GM19239 (cell line): ENCODE measurements at regions not wholly inside any gene's neighbourhood (a gene's known extent, or its start where the extent isn't known, plus 50 kb on each side); places are given as distances from the start of the nearest gene placed in this dataset.

Experiments used
- DNase-seq: peaks from one replicate; pipeline ENCODE4 v3.0.0; 2011; ENCODE audit warnings: low spot score; ENCODE audit not compliant: insufficient read length
- FAIRE-seq: peaks from 2 replicates; lab custom pipeline; 2011; peaks lifted over from hg19 to GRCh38; lab: Jason Lieb, UNC

DNA sequence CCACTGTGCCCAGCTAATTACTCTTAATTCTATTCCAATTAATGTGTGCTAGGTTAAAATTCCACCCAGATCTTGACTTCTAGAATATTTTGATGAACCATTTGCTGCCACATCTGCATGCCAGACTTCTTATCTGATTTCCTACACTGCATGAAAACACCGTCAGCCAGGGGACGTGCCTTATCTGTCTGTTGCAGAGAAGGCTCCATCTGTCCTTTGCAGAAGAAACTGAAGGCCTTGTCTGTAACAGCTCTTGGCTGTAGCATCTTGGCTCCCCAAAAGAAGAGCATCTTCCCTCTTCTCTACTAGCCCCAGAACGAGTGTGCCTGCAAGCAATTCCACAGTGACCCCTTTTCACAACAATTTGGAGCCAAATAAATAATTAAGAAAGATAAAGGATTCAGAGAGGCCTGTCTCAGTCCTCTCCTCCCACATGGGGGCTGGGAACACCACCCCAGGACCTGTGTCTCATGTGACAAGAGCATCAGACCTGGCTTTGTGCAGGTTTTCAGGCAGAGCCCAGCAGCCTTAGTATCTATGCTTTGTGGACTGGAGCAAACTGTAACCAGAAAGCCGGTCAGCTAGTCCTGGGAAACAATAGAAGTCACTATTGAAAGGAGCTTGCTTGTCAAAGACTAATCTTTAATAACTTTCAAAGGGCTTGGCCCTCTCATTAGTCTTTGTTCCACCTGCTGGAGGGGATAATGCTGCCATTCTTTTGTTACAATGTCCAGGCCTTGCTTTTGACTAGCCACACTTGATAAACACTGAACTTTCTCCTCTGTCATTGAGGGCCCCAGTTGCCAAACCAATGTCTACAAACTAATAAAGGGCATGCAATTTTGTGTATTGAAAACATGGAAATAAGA is 84.0 kb upstream of the NEUROD1 start:
- no peak for DNase-seq

DNA sequence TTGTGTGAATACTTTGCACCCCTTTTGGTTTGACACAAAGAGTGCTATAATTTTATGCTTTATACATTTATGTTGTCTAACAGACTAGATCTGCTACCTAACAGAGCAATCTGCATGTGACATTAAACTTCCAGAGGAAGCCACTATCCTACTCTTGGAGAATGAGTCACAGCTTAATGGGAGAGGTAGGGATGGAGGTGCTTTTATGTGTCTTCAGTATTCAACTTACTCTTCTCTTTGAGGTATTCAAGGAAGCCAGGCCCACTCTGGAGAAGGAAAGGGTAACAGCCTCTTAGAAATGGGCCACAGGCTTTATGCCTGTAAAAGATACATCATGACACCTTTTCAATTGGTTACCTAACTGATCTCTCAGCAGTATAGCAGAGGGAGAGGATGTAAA is 85.8 kb upstream of the NEUROD1 start:
- FAIRE-seq, result no peak

More for the DNA sequence above, 84.0 kb upstream of the NEUROD1 start:
- no peak for FAIRE-seq

DNA sequence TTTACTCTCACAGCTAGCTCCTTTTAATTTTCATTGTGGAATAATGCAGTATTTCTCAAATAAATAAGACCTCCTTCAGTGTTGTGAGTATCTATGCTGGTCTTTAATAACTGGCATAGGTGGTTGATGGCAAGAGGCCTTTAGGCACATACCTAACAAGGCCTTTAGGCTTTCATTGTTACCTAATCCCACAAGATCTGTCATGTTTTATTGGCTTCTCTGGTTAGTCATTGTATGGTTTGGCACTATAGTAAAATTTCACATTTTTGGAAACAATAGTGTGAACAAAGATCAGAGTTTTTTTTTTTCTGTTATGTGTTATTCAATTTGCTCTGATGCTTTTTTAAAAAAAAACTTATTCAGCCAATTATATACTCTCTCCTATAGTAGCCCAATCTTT is 89.8 kb upstream of the NEUROD1 start:
- no peak for FAIRE-seq

More for the DNA sequence above, 85.8 kb upstream of the NEUROD1 start:
- no peak for DNase-seq

DNA sequence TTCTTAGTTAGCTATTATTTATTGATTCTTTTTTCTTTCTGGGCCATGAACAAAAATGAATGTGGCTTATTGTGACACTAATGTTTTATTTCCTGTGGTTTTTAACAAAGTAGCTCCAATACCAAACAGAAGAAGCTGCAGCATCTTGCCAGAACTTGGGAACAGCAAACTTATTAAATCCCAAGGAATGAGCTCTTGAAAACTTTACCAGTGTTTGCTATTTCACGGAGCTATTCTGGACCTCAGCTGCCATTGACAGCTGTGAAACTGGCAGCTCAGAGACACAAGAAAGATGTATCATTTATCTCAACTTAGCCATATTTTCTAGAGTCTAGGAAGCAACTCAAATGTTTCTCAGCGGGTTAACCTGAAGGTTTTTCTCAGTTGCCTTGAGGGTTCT is 91.0 kb upstream of the NEUROD1 start:
- DNase-seq (no peak), FAIRE-seq (no peak)

More for the DNA sequence above, 89.8 kb upstream of the NEUROD1 start:
- DNase-seq, result no peak

DNA sequence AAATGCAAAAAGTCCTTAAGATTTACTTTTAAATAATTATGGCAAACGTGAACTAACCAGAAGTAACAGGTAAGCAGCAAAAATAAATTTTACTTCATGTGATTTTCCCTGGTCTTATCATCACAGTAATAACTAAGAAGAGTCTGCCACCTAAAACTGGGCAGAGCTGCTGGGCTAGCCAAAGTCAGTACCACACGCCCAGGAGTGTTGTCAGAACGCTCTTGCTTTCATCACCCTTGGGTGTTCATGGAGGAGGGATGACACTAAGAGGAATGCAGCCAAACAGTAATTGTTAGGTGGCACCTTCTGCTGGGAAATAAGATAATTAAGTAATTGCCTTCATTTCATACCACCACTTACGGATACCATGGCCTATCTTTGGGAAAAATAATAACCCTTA is 92.0 kb upstream of the NEUROD1 start:
- no peak for FAIRE-seq

DNA sequence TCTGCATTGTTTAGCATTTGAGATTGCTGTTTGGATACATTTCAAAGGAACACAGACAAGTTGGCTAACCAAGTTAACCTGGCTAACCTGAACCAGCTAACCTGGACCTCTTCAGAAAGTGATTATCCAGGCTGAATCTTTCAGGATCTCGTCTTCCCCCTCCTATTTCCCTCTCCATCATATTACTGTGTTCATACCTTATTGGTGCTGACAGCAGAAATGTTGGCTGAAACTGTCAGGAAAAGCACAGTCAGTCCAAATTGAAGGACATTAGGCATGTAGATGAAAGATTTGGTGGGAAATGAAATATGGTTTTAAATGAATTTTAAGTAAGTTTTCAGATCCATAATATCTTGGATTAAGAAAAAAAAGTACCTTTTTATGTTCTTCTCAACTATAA is 92.5 kb upstream of the NEUROD1 start:
- no peak for FAIRE-seq
- DNase-seq, result no peak

More for the DNA sequence above, 92.0 kb upstream of the NEUROD1 start:
- DNase-seq, result no peak

DNA sequence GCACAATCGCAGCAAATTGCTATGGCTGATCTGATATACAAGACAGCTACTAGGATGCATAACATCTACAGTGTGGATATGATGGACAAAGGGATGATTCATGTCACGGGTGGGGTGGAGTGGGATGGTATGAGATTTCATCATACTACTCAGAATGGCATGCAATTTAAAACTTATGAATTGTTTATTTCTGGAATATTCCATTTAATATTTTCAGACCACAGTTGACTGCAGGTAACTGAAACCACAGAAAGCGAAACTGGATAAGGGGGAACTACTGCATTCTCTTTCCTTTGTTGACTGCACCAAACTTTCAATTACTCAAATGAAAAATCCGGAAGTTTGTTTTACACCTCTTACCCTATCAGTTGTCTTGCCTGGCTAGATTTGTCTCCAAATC is 94.4 kb upstream of the NEUROD1 start:
- no peak for DNase-seq
- peak; percentile 49 for FAIRE-seq

DNA sequence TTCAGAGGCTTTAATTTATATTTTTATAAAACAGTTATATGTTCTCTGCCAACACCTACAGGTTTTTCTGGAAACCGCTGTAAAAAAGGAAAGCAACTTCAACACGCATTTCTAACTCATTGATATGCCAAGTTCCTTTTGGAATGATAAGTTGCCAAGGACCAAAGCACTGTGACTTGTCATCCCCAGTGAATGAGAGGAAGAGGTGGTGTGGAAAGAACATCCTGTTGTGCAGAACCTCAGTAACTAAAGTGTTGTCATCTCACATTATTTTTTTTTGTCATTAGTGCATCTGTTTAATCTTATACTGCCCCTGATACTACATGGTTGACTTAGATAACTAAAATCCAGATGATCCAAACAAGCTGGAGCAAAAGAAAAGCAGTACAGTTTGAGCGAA is 96.0 kb upstream of the NEUROD1 start:
- DNase-seq, result no peak
- FAIRE-seq, result no peak

DNA sequence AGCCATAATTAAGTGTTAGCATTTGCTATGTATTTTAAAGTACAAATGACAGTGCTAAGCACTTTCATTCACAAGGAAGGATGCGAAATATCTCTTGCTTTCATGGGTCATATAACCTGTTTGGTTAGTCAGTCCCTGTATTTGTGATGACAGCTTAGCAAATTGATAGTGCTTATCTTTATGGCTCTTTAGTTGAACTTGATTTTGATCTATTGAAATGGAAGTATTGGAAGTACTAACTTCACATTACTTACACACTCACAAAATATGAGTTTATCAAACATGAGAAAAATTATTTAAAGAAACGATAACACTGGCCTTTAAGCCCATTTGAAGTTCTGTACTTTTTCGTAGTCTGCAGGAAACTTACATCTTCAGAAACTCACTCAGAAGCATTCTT is 97.4 kb upstream of the NEUROD1 start:
- FAIRE-seq (no peak), DNase-seq (no peak)

DNA sequence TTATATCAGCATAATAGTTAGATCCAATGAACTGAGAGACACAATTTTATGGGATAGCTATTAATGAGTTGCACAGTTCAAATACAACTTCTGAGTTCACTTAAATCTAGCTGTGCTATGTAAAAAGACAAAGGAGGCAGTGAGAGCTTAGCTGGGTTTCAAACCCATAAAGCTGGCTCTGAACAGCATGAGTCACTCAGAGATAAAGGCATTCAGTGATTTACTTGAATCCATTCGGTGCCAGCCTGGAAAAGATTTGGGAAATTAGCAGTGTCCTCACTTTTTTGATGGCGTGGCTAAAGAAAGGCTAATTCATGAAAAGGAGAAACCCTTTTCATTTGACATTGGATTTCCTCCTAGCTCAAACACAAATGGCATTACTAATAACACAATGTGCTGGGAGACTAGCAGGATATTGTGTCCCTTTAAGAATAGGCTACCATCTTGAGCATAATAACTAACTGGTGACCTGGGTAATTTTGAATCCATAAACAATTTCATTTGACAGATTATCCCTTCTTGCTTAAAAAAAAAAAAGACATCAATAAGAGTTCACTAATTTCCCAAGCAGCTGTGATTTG is 98.4 kb upstream of the NEUROD1 start:
- FAIRE-seq (peak; percentile 78), DNase-seq (no peak)

DNA sequence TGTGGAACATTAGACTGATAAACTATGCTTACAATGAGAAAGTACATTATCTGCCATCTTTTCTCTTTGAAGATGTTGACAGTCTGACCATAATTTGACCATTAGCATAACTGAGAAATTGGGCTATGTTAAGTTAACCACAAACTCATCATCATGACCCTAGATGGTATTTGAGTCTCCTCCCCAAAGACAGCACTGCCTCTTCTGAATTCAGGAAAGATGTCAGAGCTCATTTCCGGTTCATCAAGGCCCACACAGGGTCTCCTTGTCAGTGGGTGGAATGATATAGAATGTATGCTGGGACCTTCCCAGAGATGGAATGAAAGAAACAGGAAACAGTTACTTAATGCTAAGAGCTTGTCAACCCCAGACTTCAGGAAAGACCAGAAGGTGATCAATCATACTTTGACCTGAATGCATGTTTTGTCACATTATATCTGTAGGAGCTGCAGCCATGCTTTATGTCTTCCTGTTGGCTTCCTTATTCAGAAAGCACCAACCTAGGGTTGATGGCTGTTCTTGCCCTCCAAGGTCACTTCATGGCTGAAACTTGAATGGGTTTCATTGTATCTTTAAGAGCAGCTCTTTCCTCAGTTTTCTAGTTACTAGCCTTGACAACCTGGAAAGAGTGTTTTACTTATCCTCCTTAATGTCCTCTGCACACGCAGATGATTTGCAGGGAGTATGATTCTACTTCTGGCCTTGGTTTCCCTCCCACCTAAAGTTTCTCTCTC is 99.1 kb upstream of the NEUROD1 start:
- DNase-seq (no peak), FAIRE-seq (peak; percentile 92)

DNA sequence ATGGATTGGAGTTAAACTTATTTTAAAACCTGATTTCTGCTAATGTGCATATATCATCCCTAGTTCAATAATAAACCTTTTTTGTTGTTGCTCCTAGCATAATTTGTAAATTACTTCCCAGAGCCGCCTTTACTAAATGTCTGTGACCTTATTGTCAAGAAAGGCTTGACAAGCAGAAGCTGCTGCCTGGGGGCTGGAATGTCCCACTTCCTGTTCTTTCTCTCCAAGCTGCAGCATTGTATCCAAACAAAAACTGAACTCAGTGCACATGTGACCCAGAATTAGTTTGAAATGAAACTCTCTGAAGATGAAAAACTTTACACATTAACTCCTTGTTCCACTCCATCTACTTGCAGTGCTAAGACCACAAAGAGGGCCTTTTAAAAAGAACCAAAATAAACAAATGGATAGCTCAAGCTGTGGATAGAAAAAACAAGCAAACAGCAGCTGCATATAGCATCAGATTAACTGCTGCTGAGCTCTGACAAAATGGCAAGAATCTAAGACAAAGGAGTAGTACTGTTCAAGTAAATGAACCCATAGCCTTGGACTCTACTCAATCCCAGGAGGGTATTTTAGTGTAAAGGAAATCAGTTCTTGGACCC is 99.8 kb upstream of the NEUROD1 start:
- DNase-seq, result no peak
- FAIRE-seq, result no peak

DNA sequence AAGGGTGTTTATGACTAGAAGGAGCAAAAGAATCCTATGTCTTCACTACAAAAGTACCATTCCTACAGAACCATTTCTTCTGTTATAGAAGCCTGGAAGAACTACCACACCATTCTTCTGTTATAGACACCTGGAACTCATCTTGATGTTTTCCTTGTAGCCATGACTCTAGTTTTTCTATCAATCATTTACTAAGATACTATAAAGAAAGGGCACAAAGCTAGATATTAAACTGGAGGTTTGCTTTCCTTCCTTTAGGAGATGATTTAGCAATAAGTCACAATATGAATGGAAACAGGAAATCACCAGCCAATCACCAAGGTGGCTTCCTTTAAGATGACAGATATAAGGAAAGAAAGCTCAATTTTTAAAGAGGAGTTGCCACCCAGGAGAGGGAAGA is 100.3 kb upstream of the NEUROD1 start:
- DNase-seq, result no peak
- FAIRE-seq, result peak; percentile 83

DNA sequence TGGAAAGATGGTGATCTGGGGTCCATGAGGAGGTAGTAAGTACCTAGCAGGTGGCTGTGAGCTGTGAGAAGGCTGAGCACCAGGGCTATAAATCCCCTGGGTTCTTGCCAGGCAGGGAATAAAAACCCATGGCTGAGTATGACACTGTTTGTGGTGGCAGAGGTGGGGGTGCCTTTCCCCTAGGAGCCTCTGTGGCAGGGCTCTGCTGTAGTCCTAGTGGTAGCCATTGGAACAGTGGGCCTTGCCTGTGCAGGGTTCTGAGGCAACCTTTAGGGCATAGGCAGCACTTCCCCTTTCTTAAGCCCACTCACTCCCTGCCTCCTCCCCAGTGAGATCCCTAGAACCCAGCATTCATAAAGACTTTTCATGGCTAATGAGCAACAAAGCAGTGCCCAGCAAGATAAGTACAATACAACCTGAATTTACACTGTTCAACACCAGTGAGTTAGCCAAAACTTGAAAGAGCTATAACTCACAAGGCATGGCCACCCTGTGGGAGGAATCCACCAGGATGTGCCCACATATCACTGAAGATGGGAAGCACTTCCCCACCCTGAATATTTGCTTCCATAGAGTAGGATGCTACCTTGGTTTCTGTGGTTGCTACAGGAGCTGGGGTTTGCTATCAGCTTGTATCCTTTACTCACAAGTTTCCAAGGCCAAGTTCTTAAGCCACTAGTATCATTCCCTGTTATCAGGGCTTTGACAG is 100.9 kb upstream of the NEUROD1 start:
- DNase-seq (no peak), FAIRE-seq (peak; percentile 54)

DNA sequence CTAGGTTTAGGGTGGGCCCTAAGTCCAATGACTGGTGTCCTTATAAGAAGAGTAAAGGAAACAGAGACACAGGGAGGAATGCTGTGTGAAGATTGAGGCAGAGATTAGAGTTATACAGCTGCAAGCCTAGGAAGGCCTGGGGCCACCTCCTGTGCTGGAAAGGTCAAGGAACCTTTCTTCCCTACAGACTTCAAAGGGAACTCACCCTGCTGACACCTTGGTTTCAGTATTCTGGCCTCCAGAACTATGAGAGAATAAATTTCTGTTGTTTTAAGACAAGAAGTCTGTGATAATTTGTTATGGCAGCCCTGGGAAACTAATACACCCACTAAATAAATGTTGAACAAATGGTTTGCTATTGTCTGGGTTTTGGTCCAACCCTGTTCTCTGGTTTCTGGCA is 102.3 kb upstream of the NEUROD1 start:
- FAIRE-seq (no peak), DNase-seq (no peak)

DNA sequence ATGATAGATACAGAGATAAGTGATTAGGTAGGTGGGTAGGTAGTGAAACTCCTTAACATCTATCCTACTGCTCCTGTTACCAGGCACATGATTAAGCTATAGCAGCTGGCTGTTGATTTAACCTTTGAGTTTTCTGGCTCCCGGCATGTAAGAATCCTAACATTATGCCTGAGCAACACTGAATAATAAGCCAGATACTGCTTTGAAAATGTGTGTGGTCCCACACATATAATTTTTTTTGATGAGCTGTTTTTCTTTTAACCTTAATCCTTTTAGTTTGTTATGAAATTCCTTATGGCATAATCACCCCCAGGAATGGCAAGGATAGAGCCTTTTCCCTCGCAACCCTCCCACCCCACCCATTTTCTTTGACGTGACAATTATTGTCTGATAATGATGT is 104.2 kb upstream of the NEUROD1 start:
- FAIRE-seq (no peak), DNase-seq (no peak)

DNA sequence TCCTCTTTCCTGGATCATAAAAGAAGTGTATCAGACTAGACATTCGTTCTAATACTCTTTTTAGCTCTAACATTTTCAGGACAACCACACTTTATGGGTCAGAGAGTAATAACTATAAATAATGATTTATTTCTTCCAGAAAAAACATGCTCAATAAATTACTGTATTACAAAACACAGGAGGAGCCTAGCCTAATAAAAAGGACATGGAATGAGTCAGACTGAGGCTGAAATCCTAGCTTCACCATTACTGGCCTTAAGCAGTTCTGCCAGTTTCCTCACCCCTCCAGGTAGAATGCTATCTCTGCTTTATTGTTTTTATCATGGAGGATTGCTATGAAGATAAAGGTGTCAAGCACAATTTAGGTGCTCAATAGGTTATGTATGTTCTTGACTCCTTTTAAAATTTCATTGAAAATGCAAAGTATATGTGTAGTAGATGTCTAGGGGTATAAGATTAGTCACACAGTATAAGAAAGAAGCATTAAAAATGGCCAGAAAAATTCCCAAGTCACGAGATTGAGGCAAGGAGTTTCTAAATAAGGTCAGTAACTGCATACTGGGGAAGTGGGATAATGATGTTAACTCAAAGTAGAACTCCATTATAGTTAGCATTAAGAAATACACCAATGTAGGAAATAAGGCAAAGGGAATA is 105.5 kb upstream of the NEUROD1 start:
- FAIRE-seq (peak; percentile 56), DNase-seq (no peak)

DNA sequence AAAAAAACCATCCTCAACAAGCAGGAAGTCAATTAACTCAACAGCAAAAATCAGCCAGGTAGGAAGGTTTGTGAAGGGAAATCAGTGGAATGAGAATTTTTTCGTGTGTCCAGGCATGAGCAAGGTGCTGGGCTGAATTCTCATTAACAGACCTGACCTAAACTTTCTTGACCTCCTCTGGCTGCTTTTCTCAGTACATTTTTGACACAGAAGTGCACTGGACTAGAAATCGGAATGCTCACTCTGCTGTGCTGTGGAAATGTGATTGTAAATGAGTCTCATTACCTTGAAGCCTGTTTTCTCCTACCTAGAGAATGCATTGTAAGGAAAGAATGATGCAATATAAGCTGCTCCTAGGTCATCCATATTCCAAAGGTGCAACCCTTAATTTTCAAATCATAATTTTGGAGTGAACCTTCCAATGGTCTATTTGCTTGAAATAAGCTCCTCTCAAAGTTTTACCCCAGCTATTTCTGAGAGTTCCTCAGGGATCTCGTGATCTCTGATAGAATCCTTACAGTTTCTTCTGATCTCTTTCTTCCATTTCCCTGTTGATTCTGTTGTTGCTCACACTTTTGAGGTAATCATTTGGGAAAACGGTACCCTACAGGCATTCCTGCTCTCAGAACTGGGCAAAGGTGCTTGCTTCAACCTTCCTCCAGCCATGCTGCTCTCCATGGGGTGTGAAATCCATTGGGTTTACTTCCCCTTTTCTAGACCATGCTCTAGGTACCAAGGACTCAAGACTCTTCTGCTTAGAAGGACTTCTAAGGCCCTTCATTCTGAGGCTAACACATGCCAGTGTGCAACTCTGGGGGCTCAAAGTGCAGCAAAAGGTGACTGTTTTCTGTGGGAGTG is 104.9 kb upstream of the ITPRID2 start:
- DNase-seq (no peak), FAIRE-seq (no peak)
